Spinal cord (tissue), 9 donors: ENCODE measurements at regions not wholly inside any gene's neighbourhood (a gene's known extent, or its start where the extent isn't known, plus 50 kb on each side); places are given as distances from the start of the nearest gene placed in this dataset.

Experiments used
- DNase-seq, 6 donors: peaks; one replicate each; pipeline versions ENCODE4 v3.0.0 to v3.0.0-alpha.2; 2013 to 2015; ENCODE audit warnings: low spot score in 6 of 6, low read depth in 4 of 6
- H3K27ac ChIP-seq: one replicate; pipeline ENCODE4 v1.5.1; 2013; ENCODE audit warnings: low read depth, low read length, control low read depth
- H3K27me3 ChIP-seq: one replicate; pipeline ENCODE4 v1.6.1; 2013; ENCODE audit warnings: low read length; ENCODE audit not compliant: control insufficient read depth, insufficient read depth
- H3K36me3 ChIP-seq: one replicate; pipeline ENCODE4 v1.6.1; 2013; ENCODE audit warnings: low read length; ENCODE audit not compliant: control insufficient read depth, insufficient read depth
- H3K4me1 ChIP-seq: one replicate; pipeline ENCODE4 v1.6.1; 2013; ENCODE audit warnings: low read length; ENCODE audit not compliant: control insufficient read depth, insufficient read depth
- H3K4me3 ChIP-seq: one replicate; pipeline ENCODE4 v1.5.1; 2013; ENCODE audit warnings: low read depth, low read length, control low read depth
- H3K9me3 ChIP-seq: one replicate; pipeline ENCODE4 v1.6.1; 2013; ENCODE audit warnings: low read length; ENCODE audit not compliant: control insufficient read depth, insufficient read depth
- WGBS: methylation state at CpG from one replicate; pipeline ENCODE4 v1.1.5; 2013; ENCODE audit warnings: missing lambda C conversion rate; ENCODE audit not compliant: insufficient coverage; 5-methylcytosine and 5-hydroxymethylcytosine counted together
- donor health status: healthy.

- 40% methylated on average over 1 of the region's 5 CpGs for WGBS
- Histone ChIP-seq H3K27me3 (no peaks in the 10 kb centered on the region), H3K36me3 (no peaks in the 10 kb centered on the region), H3K4me1 (peaks cover 6% of the 10 kb centered on the region), H3K9me3 (no peaks in the 10 kb centered on the region), H3K4me3 (no peak overlapping the region), H3K27ac (no peak overlapping the region)
- peak in 1 of 6 donors; percentile 39 for DNase-seq
Measured at GRCh38 chr2:48249631-48250473, 64.6 kb upstream of the FOXN2 start.

- no peaks in the 10 kb centered on the region for H3K9me3 ChIP-seq
- H3K36me3 ChIP-seq = no peaks in the 10 kb centered on the region
- H3K27ac ChIP-seq = no peak overlapping the region
- no peak overlapping the region for H3K4me3 ChIP-seq
- WGBS = no CpG with 5 or more reads among the region's 4 CpGs
- no peak for DNase-seq
- H3K27me3 ChIP-seq = no peaks in the 10 kb centered on the region
- H3K4me1 ChIP-seq = peaks cover 6% of the 10 kb centered on the region
Measured at GRCh38 chr2:48250474-48250844, 64.0 kb upstream of the FOXN2 start.

GRCh38 chr2:48250943-48251342, 63.5 kb upstream of the FOXN2 start:
- H3K36me3 ChIP-seq = no peaks in the 10 kb centered on the region
- no peak overlapping the region for H3K27ac ChIP-seq
- no peak for DNase-seq
- no peaks in the 10 kb centered on the region for H3K9me3 ChIP-seq
- H3K4me3 ChIP-seq = no peak overlapping the region
- H3K4me1 ChIP-seq = peaks cover 6% of the 10 kb centered on the region
- WGBS = no CpG with 5 or more reads among the region's 3 CpGs
- no peaks in the 10 kb centered on the region for H3K27me3 ChIP-seq

- whole genome bisulfite sequencing = no CpG with 5 or more reads among the region's 3 CpGs
- Histone ChIP-seq H3K27ac (no peak overlapping the region), H3K36me3 (no peaks in the 10 kb centered on the region), H3K9me3 (no peaks in the 10 kb centered on the region), H3K27me3 (no peaks in the 10 kb centered on the region), H3K4me1 (peaks cover 6% of the 10 kb centered on the region), H3K4me3 (no peak overlapping the region)
- DNase-seq = no peak
Measured at GRCh38 chr2:48251437-48252148, 62.9 kb upstream of the FOXN2 start.

- Histone ChIP-seq H3K9me3 (no peaks in the 10 kb centered on the region), H3K27ac (no peak overlapping the region), H3K4me3 (no peak overlapping the region), H3K36me3 (no peaks in the 10 kb centered on the region), H3K4me1 (peaks cover 6% of the 10 kb centered on the region), H3K27me3 (no peaks in the 10 kb centered on the region)
- peak in 1 of 6 donors; percentile 21 for DNase-seq
- WGBS = no CpG with 5 or more reads among the region's 1 CpG
Measured at GRCh38 chr2:48253301-48253700, 61.2 kb upstream of the FOXN2 start.

- WGBS = no CpG with 5 or more reads among the region's 1 CpG
- Histone ChIP-seq H3K27me3 (no peaks in the 10 kb centered on the region), H3K27ac (no peak overlapping the region), H3K4me3 (no peak overlapping the region), H3K9me3 (no peaks in the 10 kb centered on the region), H3K36me3 (no peaks in the 10 kb centered on the region), H3K4me1 (peaks cover 3% of the 10 kb centered on the region)
- DNase-seq = no peak
Measured at GRCh38 chr2:48254839-48255238, 59.6 kb upstream of the FOXN2 start.

GRCh38 chr2:48257456-48257855, 57.0 kb upstream of the FOXN2 start:
- Histone ChIP-seq H3K36me3 (no peaks in the 10 kb centered on the region), H3K9me3 (no peaks in the 10 kb centered on the region), H3K4me3 (no peak overlapping the region), H3K27ac (no peak overlapping the region), H3K4me1 (no peaks in the 10 kb centered on the region), H3K27me3 (no peaks in the 10 kb centered on the region)
- DNase-seq = no peak
- WGBS = no CpG with 5 or more reads among the region's 2 CpGs

- Histone ChIP-seq H3K4me1 (no peaks in the 10 kb centered on the region), H3K9me3 (no peaks in the 10 kb centered on the region), H3K36me3 (no peaks in the 10 kb centered on the region), H3K4me3 (no peak overlapping the region), H3K27ac (no peak overlapping the region), H3K27me3 (no peaks in the 10 kb centered on the region)
- DNase-seq = no peak
- WGBS = no CpG with 5 or more reads among the region's 4 CpGs
Measured at GRCh38 chr2:48258481-48259149, 55.9 kb upstream of the FOXN2 start.

GRCh38 chr2:48259811-48260210, 54.7 kb upstream of the FOXN2 start:
- Histone ChIP-seq H3K4me1 (no peaks in the 10 kb centered on the region), H3K27me3 (no peaks in the 10 kb centered on the region), H3K4me3 (no peak overlapping the region), H3K36me3 (no peaks in the 10 kb centered on the region), H3K9me3 (no peaks in the 10 kb centered on the region), H3K27ac (no peak overlapping the region)
- WGBS = no CpG with 5 or more reads among the region's 1 CpG
- no peak for DNase-seq
